ENCODE measurements at regions not wholly inside any gene's neighbourhood (a gene's known extent, or its start where the extent isn't known, plus 50 kb on each side); places are given as distances from the start of the nearest gene placed in this dataset.

DNA sequence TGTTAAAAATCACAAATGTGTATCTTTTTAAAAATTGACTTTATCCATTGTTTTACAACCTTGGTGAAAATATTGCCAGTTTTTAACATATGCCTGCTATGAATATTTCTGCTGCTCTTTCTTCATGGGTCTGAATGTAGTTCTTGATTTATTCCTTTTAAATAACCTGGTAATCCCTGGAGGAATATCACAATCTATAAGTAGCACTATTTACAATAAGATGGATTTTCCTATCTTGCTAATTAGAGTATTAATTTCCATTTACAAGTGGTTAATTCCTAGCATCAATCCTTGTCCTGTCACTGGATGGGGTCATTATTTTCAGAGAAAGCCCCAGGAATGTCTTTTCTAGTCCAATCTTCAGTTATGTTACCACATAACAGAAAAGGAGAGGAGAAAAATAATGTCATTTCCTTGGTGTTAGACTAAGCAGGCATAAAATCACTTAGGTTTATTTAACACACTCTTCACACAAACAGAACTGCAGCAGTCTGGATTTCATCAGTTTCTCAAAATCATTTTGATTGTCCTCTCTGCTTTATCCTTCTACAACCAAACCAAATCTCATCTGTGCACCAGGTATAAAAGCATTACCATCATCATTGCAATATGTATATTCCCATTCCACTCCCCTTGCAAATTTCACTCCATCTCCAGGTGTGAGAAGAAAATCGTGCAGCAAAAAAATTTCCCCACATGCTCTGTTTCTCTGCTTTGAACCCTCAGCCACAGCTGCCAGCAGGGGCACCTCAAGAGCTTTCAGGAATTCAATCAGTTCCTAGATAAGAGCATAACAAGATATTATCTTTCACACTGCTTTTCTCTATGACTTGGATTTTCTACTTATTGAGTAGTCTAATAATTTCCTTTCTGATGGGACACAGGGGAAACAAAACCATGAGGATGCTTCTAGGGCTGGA is 204.1 kb downstream of the SEC61B start:
- H3K36me3 ChIP-seq (replicated peaks in 1 of 2; ENCODE audit: control insufficient read depth in 2 of 2, insufficient read depth in 2 of 2, low read length in 2 of 2): no peaks in the 10 kb centered on the region
- no peak overlapping the region for H3K4me3 ChIP-seq (ENCODE audit: low read length in 2 of 2)
- no peak overlapping the region for H2BK5ac ChIP-seq (ENCODE audit: low read length)
- no peak overlapping the region for H3K27ac ChIP-seq (replicated peaks; ENCODE audit: low read length)
- H2BK120ac ChIP-seq (ENCODE audit: low read depth, low read length): no peak overlapping the region
- no peaks in the 10 kb centered on the region for H3K79me1 ChIP-seq (ENCODE audit: low read depth, low read length)
- no peak overlapping the region for H2BK15ac ChIP-seq (ENCODE audit: low read length)
- no peak overlapping the region for H2AK5ac ChIP-seq (ENCODE audit: low read depth, low read length)
- H2AFZ ChIP-seq (ENCODE audit: low read length): no peak overlapping the region
- no peak overlapping the region for H4K8ac ChIP-seq (ENCODE audit: low read depth, low read length)
- no peak overlapping the region for H3K9ac ChIP-seq (ENCODE audit: low read depth, low read length, poor library complexity)
- H3K23ac ChIP-seq (ENCODE audit: low read depth, low read length, poor library complexity): no peak overlapping the region
- no peak overlapping the region for H4K91ac ChIP-seq (ENCODE audit: low read depth, low read length, poor library complexity)
- peaks cover 0 to 2% of the 10 kb centered on the region in 2 donors for H3K4me1 ChIP-seq (ENCODE audit: control insufficient read depth in 2 of 2, insufficient read depth in 1 of 2, low read depth in 1 of 2, low read length in 2 of 2)
- H3K4me2 ChIP-seq (ENCODE audit: insufficient read depth, low read length, poor library complexity, severe bottlenecking): no peak overlapping the region
- no peak overlapping the region for H3K4ac ChIP-seq (ENCODE audit: low read length)
- H3K18ac ChIP-seq (ENCODE audit: low read length): no peak overlapping the region
- no peaks in the 10 kb centered on the region for H3K27me3 ChIP-seq (ENCODE audit: control insufficient read depth in 3 of 3, insufficient read depth in 3 of 3, low read depth in 1 of 3, low read length in 3 of 3)
- DNase-seq (ENCODE audit: low spot score): no peak
- WGBS, 2 donors (ENCODE audit: extremely low coverage in 2 of 2, insufficient read length in 2 of 2, insufficient replicate concordance in 1 of 2): no CpG with 5 or more reads among the region's 1 CpG
- H3K14ac ChIP-seq (ENCODE audit: low read length): no peak overlapping the region
- H2BK12ac ChIP-seq (ENCODE audit: low read length): no peak overlapping the region
- H3K9me3 ChIP-seq (replicated peaks in 1 of 2; ENCODE audit: control insufficient read depth in 2 of 2, insufficient read depth in 1 of 2, low read depth in 1 of 2, low read length in 2 of 2): no peaks in the 10 kb centered on the region

DNA sequence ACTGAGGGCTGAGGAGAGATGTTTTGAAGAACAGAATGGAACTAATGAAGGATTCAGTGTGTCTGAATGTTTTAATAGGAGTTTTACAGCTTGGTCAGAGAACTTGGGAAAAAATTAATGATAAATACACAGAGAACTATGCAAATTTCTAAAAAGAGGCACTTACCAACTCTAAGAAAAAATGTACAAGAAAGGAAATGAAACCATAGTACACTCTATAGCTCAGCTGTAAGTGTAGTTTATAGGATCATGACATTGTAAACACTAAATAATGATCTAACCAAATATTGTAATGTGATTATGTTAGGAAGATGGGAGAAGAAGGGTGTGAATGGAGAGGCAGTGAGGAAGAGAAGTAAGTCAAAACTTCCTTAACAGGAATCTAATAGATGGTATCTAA is 205.2 kb downstream of the SEC61B start:
- no peak overlapping the region for H4K91ac ChIP-seq (ENCODE audit: low read depth, low read length, poor library complexity)
- no peaks in the 10 kb centered on the region for H3K27me3 ChIP-seq (ENCODE audit: control insufficient read depth in 3 of 3, insufficient read depth in 3 of 3, low read depth in 1 of 3, low read length in 3 of 3)
- no peaks in the 10 kb centered on the region for H3K36me3 ChIP-seq (replicated peaks in 1 of 2; ENCODE audit: control insufficient read depth in 2 of 2, insufficient read depth in 2 of 2, low read length in 2 of 2)
- H2BK15ac ChIP-seq (ENCODE audit: low read length): no peak overlapping the region
- no peaks in the 10 kb centered on the region for H3K9me3 ChIP-seq (replicated peaks in 1 of 2; ENCODE audit: control insufficient read depth in 2 of 2, insufficient read depth in 1 of 2, low read depth in 1 of 2, low read length in 2 of 2)
- no peak overlapping the region for H3K14ac ChIP-seq (ENCODE audit: low read length)
- H3K18ac ChIP-seq (ENCODE audit: low read length): no peak overlapping the region
- no peak overlapping the region for H2BK12ac ChIP-seq (ENCODE audit: low read length)
- no peak overlapping the region for H3K9ac ChIP-seq (ENCODE audit: low read depth, low read length, poor library complexity)
- peaks cover 0 to 2% of the 10 kb centered on the region in 2 donors for H3K4me1 ChIP-seq (ENCODE audit: control insufficient read depth in 2 of 2, insufficient read depth in 1 of 2, low read depth in 1 of 2, low read length in 2 of 2)
- H3K27ac ChIP-seq (replicated peaks; ENCODE audit: low read length): no peak overlapping the region
- H2AFZ ChIP-seq (ENCODE audit: low read length): no peak overlapping the region
- H3K4me2 ChIP-seq (ENCODE audit: insufficient read depth, low read length, poor library complexity, severe bottlenecking): no peak overlapping the region
- H3K79me1 ChIP-seq (ENCODE audit: low read depth, low read length): no peaks in the 10 kb centered on the region
- no peak overlapping the region for H3K23ac ChIP-seq (ENCODE audit: low read depth, low read length, poor library complexity)
- no peak overlapping the region for H3K4me3 ChIP-seq (ENCODE audit: low read length in 2 of 2)
- DNase-seq (ENCODE audit: low spot score): no peak
- H4K8ac ChIP-seq (ENCODE audit: low read depth, low read length): no peak overlapping the region
- no peak overlapping the region for H2AK5ac ChIP-seq (ENCODE audit: low read depth, low read length)
- no peak overlapping the region for H3K4ac ChIP-seq (ENCODE audit: low read length)
- H2BK120ac ChIP-seq (ENCODE audit: low read depth, low read length): no peak overlapping the region
- H2BK5ac ChIP-seq (ENCODE audit: low read length): no peak overlapping the region

DNA sequence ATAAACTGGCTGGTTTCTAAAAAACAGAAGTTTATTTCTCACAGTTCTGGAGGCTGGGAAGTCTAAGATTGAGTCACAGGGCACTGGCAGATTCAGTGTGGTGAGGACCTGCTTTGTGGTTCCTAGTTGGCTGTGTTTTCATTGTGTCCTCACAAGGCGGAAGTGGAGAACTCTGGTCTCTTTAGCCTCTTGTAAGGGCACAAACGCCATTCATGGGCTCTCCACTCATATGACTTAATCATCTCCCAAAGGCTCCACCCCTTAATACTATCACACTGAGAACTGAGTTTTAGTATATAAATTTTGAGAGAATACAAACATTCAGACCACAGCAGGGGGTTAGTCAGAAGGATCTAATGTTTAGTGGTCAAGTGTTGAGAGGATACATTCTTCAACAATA is 208.2 kb downstream of the SEC61B start:
- no peaks in the 10 kb centered on the region for H3K79me1 ChIP-seq (ENCODE audit: low read depth, low read length)
- H2BK120ac ChIP-seq (ENCODE audit: low read depth, low read length): no peak overlapping the region
- H3K23ac ChIP-seq (ENCODE audit: low read depth, low read length, poor library complexity): no peak overlapping the region
- no peaks in the 10 kb centered on the region for H3K36me3 ChIP-seq (replicated peaks in 1 of 2; ENCODE audit: control insufficient read depth in 2 of 2, insufficient read depth in 2 of 2, low read length in 2 of 2)
- no peak overlapping the region for H2BK12ac ChIP-seq (ENCODE audit: low read length)
- no peak overlapping the region for H3K4me2 ChIP-seq (ENCODE audit: insufficient read depth, low read length, poor library complexity, severe bottlenecking)
- no peak for DNase-seq (ENCODE audit: low spot score)
- WGBS, 2 donors (ENCODE audit: extremely low coverage in 2 of 2, insufficient read length in 2 of 2, insufficient replicate concordance in 1 of 2): no CpG with 5 or more reads among the region's 2 CpGs
- H2BK5ac ChIP-seq (ENCODE audit: low read length): no peak overlapping the region
- no peak overlapping the region for H2AFZ ChIP-seq (ENCODE audit: low read length)
- H2AK5ac ChIP-seq (ENCODE audit: low read depth, low read length): no peak overlapping the region
- no peak overlapping the region for H4K91ac ChIP-seq (ENCODE audit: low read depth, low read length, poor library complexity)
- no peaks in the 10 kb centered on the region for H3K27me3 ChIP-seq (ENCODE audit: control insufficient read depth in 3 of 3, insufficient read depth in 3 of 3, low read depth in 1 of 3, low read length in 3 of 3)
- no peak overlapping the region for H3K27ac ChIP-seq (replicated peaks; ENCODE audit: low read length)
- no peak overlapping the region for H2BK15ac ChIP-seq (ENCODE audit: low read length)
- no peak overlapping the region for H4K8ac ChIP-seq (ENCODE audit: low read depth, low read length)
- H3K9me3 ChIP-seq (replicated peaks in 1 of 2; ENCODE audit: control insufficient read depth in 2 of 2, insufficient read depth in 1 of 2, low read depth in 1 of 2, low read length in 2 of 2): no peaks in the 10 kb centered on the region
- H3K4me3 ChIP-seq (ENCODE audit: low read length in 2 of 2): no peak overlapping the region
- H3K4me1 ChIP-seq (ENCODE audit: control insufficient read depth in 2 of 2, insufficient read depth in 1 of 2, low read depth in 1 of 2, low read length in 2 of 2): no peaks in the 10 kb centered on the region
- no peak overlapping the region for H3K9ac ChIP-seq (ENCODE audit: low read depth, low read length, poor library complexity)
- H3K18ac ChIP-seq (ENCODE audit: low read length): no peak overlapping the region
- H3K4ac ChIP-seq (ENCODE audit: low read length): no peak overlapping the region
- H3K14ac ChIP-seq (ENCODE audit: low read length): no peak overlapping the region

DNA sequence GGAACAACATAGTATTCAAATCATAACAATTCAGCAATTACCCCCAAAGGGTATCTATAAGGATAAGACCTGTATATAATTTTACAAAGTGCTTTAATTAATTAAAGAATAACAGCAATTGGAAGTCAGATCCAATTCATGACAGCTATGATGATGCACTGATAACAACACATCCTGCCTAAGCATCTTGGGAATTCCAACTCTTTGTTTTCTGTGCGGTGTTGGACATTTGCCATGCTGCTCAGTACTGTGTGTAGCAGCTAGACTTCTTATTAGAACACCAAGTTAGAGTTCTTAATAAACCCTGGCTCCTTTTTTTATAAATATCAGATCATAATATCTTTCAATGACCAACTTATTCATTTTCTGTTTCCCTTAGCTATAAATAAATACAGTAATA is 209.0 kb downstream of the SEC61B start:
- Histone ChIP-seq H3K4me1 (ENCODE audit: control insufficient read depth in 2 of 2, insufficient read depth in 1 of 2, low read depth in 1 of 2, low read length in 2 of 2) (no peaks in the 10 kb centered on the region), H3K9me3 (replicated peaks in 1 of 2; ENCODE audit: control insufficient read depth in 2 of 2, insufficient read depth in 1 of 2, low read depth in 1 of 2, low read length in 2 of 2) (no peaks in the 10 kb centered on the region), H2BK12ac (ENCODE audit: low read length) (no peak overlapping the region), H3K79me1 (ENCODE audit: low read depth, low read length) (no peaks in the 10 kb centered on the region), H3K23ac (ENCODE audit: low read depth, low read length, poor library complexity) (no peak overlapping the region), H4K8ac (ENCODE audit: low read depth, low read length) (no peak overlapping the region), H2BK5ac (ENCODE audit: low read length) (no peak overlapping the region), H2AFZ (ENCODE audit: low read length) (no peak overlapping the region), H3K27ac (replicated peaks; ENCODE audit: low read length) (no peak overlapping the region), H3K9ac (ENCODE audit: low read depth, low read length, poor library complexity) (no peak overlapping the region), H2BK120ac (ENCODE audit: low read depth, low read length) (no peak overlapping the region), H4K91ac (ENCODE audit: low read depth, low read length, poor library complexity) (no peak overlapping the region), H3K14ac (ENCODE audit: low read length) (no peak overlapping the region), H3K4me2 (ENCODE audit: insufficient read depth, low read length, poor library complexity, severe bottlenecking) (no peak overlapping the region), H2AK5ac (ENCODE audit: low read depth, low read length) (no peak overlapping the region), H3K18ac (ENCODE audit: low read length) (no peak overlapping the region), H3K4ac (ENCODE audit: low read length) (no peak overlapping the region), H2BK15ac (ENCODE audit: low read length) (no peak overlapping the region), H3K27me3 (ENCODE audit: control insufficient read depth in 3 of 3, insufficient read depth in 3 of 3, low read depth in 1 of 3, low read length in 3 of 3) (no peaks in the 10 kb centered on the region), H3K4me3 (ENCODE audit: low read length in 2 of 2) (no peak overlapping the region), H3K36me3 (replicated peaks in 1 of 2; ENCODE audit: control insufficient read depth in 2 of 2, insufficient read depth in 2 of 2, low read length in 2 of 2) (no peaks in the 10 kb centered on the region)
- no CpG with 5 or more reads among the region's 1 CpG for WGBS, 2 donors (ENCODE audit: extremely low coverage in 2 of 2, insufficient read length in 2 of 2, insufficient replicate concordance in 1 of 2)
- no peak for DNase-seq (ENCODE audit: low spot score)

All from neuronal stem cell (in vitro differentiated cells).